ENCODE measurements at regions not wholly inside any gene's neighbourhood (a gene's known extent, or its start where the extent isn't known, plus 50 kb on each side); places are given as distances from the start of the nearest gene placed in this dataset.
"Not testable (repeated sequence)": the region's sequence is repeated elsewhere in the genome, so short reads cannot be mapped to it uniquely, and the experiment has no call there.

DNA sequence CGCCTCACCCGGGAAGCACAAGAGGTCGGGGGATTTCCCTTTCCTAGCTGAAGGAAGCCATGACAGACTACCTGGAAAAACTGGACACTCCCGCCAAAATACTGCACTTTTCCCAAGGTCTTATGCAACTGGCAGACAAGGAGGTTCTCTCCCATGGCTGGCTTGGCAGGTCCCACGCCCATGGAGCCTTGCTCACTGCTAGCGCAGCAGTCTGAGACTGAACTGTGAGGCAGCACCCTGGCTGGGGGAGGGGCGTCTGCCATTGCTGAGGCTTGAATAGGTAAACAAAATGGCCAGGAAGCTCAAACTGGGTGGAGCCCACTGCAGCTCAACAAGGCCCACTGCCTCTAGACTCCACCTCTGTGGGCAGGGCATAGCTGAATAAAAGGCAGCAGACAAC is 92.1 kb downstream of the C4BPA start:
- ATAC-seq: not testable (repeated sequence)
- H3K36me3 Mint-ChIP-seq: peaks cover 18% of the 10 kb centered on the region

DNA sequence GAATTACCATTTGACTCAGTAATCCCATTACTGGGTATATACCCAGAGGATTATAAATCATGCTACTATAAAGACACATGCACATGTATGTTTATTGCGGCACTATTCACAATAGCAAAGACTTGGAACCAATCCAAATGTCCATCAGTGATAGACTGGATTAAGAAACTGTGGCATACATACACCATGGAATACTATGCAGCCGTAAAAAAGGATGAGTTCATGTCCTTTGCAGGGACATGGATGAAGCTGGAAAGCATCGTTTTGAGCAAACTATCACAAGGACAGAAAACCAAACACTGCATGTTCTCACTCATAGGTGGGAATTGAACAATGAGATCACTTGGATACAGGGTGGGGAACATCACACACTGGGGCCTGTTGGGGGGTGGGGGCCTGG is 97.5 kb downstream of the C4BPA start:
- H3K27ac Mint-ChIP-seq, ATAC-seq, H3K4me3 Mint-ChIP-seq, H3K27me3 Mint-ChIP-seq, H3K4me1 Mint-ChIP-seq: not testable (repeated sequence)
- Mint-ChIP-seq H3K36me3 (peaks cover 13% of the 10 kb centered on the region), H3K9me3 (peaks cover 12% of the 10 kb centered on the region)

More for the DNA sequence above, 92.1 kb downstream of the C4BPA start:
- not testable (repeated sequence) for H3K27me3 Mint-ChIP-seq, H3K27ac Mint-ChIP-seq, H3K4me1 Mint-ChIP-seq, H3K4me3 Mint-ChIP-seq
- H3K9me3 Mint-ChIP-seq: peaks cover 11% of the 10 kb centered on the region

DNA sequence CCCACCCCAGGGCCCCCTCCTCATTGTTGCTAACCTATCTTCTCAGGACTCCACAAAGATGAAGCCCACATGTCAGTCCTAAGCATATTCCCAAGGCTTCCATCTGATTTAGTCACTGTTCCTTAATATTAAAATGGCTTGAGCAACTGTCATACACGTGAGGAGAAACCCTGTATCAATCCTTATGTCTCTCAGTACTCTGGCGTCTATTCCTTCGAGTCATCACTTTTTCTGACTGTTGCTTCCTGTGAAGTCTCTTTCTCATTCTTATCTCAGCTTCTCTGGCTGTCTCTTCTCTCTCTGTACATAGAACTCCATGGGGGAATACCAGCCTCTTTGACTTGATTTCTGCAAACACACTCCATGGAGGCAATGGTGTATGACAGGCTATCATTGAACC is 98.4 kb downstream of the C4BPA start:
- Mint-ChIP-seq H3K9me3 (peaks cover 8% of the 10 kb centered on the region), H3K27me3 (no peaks in the 10 kb centered on the region), H3K4me1 (no peaks in the 10 kb centered on the region), H3K27ac (no peak overlapping the region), H3K36me3 (peaks cover 7% of the 10 kb centered on the region), H3K4me3 (no peak overlapping the region)
- ATAC-seq: no peak

DNA sequence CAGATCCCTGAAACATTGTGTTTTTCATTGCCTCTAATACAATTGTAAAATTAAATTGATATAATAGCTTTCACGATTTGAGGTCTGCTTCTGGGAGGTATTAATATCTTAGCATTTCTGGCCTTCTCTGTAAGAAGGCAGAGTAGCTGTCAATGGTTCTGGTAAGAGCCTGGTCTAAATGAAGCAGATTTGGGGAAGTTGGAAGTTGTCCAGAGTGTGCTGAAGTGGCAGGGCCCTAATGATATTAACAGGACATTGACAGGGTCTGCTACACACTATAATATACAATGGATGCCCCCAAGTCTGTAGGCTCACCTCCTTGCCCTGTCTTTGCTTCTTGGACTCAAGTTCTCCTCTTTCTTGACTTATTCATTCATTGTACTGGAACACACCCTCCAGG is 99.5 kb downstream of the C4BPA start:
- Mint-ChIP-seq H3K4me1 (no peaks in the 10 kb centered on the region), H3K27ac (no peak overlapping the region), H3K36me3 (peaks cover 7% of the 10 kb centered on the region), H3K27me3 (no peaks in the 10 kb centered on the region), H3K4me3 (no peak overlapping the region), H3K9me3 (peaks cover 12% of the 10 kb centered on the region)
- no peak for ATAC-seq

DNA sequence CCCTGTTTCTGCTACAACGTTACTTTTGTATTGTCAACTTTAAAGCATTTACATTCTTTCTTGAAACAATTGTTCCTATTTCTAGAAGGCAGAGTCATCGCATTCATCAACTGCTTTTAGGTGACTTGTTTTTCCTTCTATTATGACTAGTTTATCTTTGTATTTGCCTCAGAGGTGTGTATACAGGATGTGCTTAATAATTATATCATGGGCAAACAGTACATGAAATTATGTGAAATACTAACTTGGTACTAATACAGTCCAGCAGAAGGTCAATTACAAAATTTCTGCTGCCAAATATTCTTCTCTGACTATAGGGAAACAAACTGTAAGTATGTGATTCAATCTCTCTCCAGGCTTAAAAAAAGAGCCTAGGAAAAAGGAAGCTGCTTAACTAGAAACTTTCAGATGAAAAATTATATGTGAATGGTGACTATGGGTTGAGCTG is 101.6 kb downstream of the C4BPA start:
- Mint-ChIP-seq H3K36me3 (peaks cover 7% of the 10 kb centered on the region), H3K4me3 (no peak overlapping the region), H3K27ac (no peak overlapping the region), H3K4me1 (peaks cover 1% of the 10 kb centered on the region), H3K27me3 (no peaks in the 10 kb centered on the region), H3K9me3 (peaks cover 10% of the 10 kb centered on the region)
- no peak for ATAC-seq

DNA sequence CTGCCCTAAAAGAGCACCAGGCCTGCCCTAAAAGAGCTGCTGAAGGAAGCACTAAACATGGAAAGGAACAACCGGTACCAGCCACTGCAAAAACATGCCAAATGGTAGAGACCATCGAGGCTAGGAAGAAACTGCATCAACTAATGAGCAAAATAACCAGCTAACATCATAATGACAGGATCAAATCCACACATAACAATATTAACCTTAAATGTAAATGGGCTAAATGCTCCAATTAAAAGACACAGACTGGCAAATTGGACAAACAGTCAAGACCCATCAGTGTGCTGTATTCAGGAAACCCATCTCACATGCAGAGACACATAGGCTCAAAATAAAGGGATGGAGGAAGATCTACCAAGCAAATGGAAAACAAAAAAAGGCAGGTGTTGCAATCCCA is 104.7 kb downstream of the C4BPA start:
- ATAC-seq: not testable (repeated sequence)

DNA sequence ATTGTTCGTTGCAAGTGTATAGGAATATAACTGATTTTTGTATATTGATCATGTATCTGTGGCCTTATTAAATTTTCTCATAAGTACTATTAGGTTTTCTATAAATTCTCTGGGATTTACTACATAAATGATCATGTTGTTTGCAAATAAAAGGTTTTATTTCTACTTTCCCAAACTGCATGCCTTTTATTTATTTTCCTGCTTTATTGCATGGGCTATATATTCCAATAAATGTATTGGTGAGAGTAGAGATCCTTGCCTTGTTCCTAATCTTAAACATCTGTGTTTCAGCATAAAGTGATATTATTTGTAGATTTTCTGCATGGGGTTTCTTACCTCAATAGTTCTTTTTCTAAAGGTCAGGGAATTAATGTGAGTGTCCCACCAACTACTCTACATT is 107.0 kb upstream of the CD55 start:
- ATAC-seq: no peak
- Mint-ChIP-seq H3K4me3 (no peak overlapping the region), H3K9me3 (peaks cover 4% of the 10 kb centered on the region), H3K4me1 (peaks cover 20% of the 10 kb centered on the region), H3K27ac (no peak overlapping the region), H3K36me3 (peaks cover 10% of the 10 kb centered on the region), H3K27me3 (no peaks in the 10 kb centered on the region)

More for the DNA sequence above, 104.7 kb downstream of the C4BPA start:
- not testable (repeated sequence) for H3K4me1 Mint-ChIP-seq, H3K4me3 Mint-ChIP-seq, H3K9me3 Mint-ChIP-seq, H3K36me3 Mint-ChIP-seq, H3K27ac Mint-ChIP-seq, H3K27me3 Mint-ChIP-seq

DNA sequence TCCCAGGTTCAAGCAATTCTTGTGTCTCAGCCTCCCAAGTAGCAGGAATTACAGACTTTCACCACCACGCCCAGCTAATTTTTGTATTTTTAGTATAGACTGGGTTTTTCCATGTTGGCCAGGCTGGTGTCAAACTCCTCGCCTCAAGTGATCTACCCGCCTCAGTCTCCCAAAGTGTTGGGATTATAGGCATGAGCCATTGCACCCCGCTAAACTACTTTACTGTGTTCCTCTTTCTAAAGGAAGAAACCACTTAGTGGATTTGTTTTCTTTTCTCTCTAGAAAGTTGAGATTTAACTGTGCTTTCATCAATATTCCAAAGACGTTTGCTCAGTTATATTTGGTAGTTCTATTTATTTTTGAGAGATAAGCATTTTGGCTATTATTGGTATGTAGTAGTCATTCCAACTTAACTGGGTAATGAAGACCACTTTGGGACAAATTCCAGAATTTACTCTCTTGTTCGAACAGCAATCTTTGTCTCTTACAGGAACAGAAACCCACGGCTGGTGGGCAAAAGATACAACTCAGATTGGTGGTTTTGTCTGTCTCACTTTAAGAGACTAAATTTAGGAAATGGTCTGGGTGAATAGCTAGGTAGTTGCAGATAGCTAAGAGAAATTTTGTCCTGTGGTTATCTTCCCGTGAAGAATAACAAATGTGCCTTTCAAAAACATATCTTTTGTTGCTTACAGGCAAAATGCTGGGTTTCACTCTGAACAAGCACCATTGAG is 103.5 kb upstream of the CD55 start:
- peaks cover 16% of the 10 kb centered on the region for H3K4me1 Mint-ChIP-seq
- no peaks in the 10 kb centered on the region for H3K27me3 Mint-ChIP-seq
- peaks cover 5% of the 10 kb centered on the region for H3K36me3 Mint-ChIP-seq
- H3K4me3 Mint-ChIP-seq: no peak overlapping the region
- peak; percentile 50 for ATAC-seq
- H3K9me3 Mint-ChIP-seq: peaks cover 4% of the 10 kb centered on the region
- H3K27ac Mint-ChIP-seq: peak overlapping the region; percentile 53

DNA sequence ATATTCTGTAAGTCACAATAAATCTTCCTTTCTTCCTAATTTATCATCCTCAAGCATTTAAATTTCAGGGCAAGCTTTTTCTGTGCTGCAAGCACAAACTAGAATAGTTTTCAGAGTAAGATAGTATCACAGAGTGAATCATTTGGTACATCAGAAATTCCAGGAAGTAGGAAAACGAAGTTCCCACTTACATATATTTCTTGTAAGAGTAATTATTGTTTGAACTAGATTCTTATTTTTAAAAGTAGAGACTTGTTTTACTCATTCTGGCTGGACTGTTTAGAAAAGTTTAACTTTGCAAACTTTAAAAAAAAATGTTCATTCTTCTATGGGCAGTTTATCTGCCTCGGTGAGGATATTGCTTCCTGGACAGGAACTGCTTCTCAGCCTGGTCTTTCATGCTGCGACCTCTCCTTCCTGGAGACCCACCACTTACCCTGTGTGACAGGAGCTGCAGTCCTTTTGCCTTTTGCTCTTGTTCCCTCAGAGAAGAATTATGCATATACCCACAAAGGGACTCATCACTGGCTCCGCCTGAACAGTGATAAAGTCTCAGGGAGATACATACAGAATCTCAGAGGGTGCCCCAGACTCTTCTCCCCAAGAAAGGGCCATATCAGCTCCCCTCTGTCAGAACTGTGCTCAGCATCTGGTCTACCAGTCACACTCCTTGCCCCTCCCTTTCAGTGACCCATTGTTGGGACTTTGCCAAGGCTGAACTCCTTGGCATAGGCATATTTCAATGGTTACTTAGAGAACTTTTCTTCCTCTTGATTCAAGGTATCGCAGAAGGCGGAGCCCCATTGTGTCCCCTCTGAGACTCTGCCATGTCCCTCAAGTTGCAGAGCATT is 102.7 kb upstream of the CD55 start:
- peaks cover 16% of the 10 kb centered on the region for H3K4me1 Mint-ChIP-seq

DNA sequence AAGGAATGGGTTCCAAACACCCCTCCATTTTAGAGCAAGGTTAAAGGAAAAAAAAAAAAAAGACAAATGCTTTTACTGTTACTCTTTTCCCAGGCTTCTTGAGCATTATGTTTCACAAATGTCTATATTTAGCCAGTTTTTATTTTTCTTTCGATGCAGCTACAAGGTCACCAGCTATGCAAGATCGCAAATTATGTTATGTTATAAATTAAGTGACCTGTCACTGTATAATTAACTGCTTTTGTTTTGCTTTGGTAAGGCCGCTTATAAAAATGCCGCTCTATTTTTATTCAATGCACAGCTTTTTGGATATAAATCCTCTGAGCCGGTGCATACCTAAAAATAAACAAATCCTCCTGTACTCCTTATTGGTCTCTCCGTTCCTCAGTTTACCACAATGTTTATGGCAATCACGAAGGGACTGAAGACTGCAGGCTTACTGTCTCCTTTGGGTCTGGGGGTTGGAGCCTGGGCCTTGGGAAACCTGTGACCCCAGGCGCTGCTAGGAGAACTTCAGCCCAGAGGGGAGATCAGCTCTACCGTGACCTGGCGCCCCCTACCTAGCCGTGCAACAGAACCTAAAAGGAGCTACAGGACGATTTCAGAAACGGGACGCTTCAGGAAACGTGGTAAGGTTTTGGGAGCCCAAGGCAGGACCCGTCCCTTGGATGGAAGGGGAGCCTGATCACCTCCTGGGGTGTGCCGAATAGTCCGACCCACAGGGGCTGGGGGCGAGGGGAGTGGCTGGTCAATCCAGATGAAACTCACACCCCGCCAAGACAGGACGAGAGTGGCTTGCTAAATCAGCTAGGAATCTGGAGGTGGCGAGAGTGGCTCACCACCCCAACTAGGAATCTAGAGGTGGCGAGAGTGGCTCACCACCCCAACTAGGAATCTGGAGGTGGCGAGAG is 101.2 kb upstream of the CD55 start:
- Mint-ChIP-seq H3K27me3 (no peaks in the 10 kb centered on the region), H3K9me3 (no peaks in the 10 kb centered on the region), H3K4me3 (no peak overlapping the region), H3K36me3 (no peaks in the 10 kb centered on the region), H3K27ac (no peak overlapping the region), H3K4me1 (peaks cover 16% of the 10 kb centered on the region)
- ATAC-seq: no peak

More for the DNA sequence above, 102.7 kb upstream of the CD55 start:
- Mint-ChIP-seq H3K27ac (peak overlapping the region; percentile 53), H3K27me3 (no peaks in the 10 kb centered on the region), H3K9me3 (peaks cover 4% of the 10 kb centered on the region), H3K4me3 (no peak overlapping the region), H3K36me3 (peaks cover 5% of the 10 kb centered on the region)
- ATAC-seq: no peak

DNA sequence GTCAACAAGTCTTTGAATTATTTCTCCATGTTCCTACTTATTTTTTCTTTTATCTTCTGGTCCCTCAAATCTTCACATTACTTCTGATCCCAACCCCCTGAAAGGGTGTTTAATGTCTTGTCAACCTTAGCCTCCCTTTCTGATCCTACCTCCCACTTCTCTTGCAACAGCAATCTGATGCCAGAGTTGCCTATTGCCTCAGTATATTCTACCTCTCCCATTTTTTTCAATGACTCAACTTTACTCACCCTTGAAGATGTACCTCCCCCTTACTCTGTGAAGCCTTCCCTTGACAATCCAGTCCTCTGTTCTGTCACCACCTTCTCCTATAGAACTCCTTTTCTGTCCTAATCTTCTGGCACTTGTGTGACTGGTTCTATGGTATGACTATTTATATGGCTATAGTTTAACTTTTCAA is 99.5 kb upstream of the CD55 start:
- Mint-ChIP-seq H3K4me3 (no peak overlapping the region), H3K4me1 (peaks cover 16% of the 10 kb centered on the region), H3K27ac (no peak overlapping the region), H3K36me3 (no peaks in the 10 kb centered on the region), H3K9me3 (no peaks in the 10 kb centered on the region), H3K27me3 (no peaks in the 10 kb centered on the region)
- ATAC-seq: no peak

DNA sequence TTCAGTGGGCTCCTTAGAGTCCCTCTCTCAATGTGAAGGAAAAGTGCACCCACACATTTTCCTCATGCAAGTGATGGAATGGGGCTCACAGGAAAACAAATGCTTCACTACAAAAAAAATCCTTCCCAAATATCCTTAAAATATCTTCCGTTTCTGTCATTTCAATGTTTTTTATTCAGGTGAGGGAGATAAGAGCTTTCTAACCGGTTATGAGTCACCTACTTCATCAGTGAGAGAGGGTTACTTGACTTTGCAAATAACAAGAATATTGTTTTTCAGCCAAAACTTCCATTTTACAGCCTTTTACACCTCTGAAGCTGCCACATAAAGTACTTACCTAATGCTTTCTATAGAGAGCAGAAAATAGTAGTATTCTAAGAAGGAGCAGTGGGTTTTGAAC is 98.3 kb upstream of the CD55 start:
- Mint-ChIP-seq H3K9me3 (no peaks in the 10 kb centered on the region), H3K4me1 (peaks cover 10% of the 10 kb centered on the region), H3K27me3 (no peaks in the 10 kb centered on the region), H3K4me3 (no peak overlapping the region), H3K36me3 (no peaks in the 10 kb centered on the region), H3K27ac (no peak overlapping the region)
- no peak for ATAC-seq

DNA sequence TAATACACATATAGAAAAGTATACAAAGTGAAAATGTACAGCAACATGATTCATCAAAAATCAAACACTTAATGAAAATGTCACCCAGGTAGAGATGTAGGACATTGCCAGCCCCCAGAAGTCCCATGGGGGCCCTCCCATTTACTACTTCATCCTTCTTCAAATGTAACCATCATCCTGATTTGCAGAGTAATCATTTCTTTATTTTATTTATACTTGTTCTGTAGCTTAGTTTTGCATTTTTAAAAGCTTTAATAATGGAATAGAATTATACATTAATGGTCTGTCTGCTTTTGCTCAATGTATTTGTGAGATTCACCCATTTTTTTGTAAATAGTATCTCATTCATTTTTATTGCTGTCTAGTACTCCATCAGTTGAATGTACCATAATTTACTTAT is 96.8 kb upstream of the CD55 start:
- ATAC-seq: no peak
- H3K9me3 Mint-ChIP-seq: no peaks in the 10 kb centered on the region
- no peak overlapping the region for H3K27ac Mint-ChIP-seq
- no peaks in the 10 kb centered on the region for H3K4me1 Mint-ChIP-seq
- H3K36me3 Mint-ChIP-seq: no peaks in the 10 kb centered on the region
- no peak overlapping the region for H3K4me3 Mint-ChIP-seq
- no peaks in the 10 kb centered on the region for H3K27me3 Mint-ChIP-seq

DNA sequence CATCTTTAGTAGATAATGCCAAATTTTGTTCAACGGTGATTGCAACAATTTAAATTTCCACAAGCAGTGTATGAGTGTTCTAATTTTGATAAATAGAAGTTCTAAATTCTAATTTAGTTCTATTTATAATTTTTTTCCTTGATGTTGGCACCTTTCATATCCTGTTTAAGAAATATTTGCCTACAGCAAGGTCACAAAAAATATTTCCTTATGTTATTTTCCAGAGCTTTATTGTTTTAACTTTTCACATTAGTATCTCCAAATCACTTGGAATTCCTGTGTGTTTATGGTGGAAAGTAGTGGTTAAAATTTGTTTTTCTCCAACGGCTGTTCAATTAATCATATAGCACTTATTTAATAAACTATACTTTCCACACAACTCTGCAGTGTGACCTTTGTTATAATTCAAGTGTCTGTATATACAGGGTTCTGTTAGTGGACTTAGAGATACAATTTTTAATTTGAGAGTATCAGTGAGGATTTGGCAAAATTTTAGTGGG is 94.3 kb upstream of the CD55 start:
- Mint-ChIP-seq H3K27ac (no peak overlapping the region), H3K36me3 (no peaks in the 10 kb centered on the region), H3K4me3 (no peak overlapping the region), H3K9me3 (no peaks in the 10 kb centered on the region), H3K4me1 (no peaks in the 10 kb centered on the region), H3K27me3 (no peaks in the 10 kb centered on the region)
- ATAC-seq: no peak

DNA sequence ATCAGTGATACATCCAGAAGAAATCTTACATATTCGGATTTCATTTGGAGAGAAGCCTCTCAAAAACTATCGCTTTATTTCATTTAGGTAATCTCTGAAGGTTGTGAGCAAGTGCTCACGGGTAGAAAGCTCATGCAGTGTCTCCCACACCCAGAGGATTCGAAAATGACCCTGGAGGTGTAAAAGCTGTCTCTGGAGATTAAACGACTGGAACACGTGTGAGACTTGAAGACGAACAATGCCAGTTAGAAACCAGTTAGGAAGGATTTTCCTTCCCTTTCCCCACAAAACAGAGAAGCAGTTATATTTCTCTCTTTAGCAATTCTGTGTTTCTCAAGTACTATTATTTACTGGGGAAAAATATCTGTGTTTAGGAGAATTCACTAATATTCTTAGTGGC is 92.5 kb upstream of the CD55 start:
- Mint-ChIP-seq H3K4me1 (no peaks in the 10 kb centered on the region), H3K36me3 (no peaks in the 10 kb centered on the region), H3K27me3 (no peaks in the 10 kb centered on the region), H3K9me3 (no peaks in the 10 kb centered on the region), H3K4me3 (no peak overlapping the region), H3K27ac (no peak overlapping the region)
- ATAC-seq: no peak

All from stimulated activated memory B cell treated with anti-CD40 and anti-IgM and Interleukin-4, amounts not matched to agents 10 μg/mL and 1 μg/mL and 100 μg/mL, for 72 hours (primary cell).